Activated CD8-positive, alpha-beta T cell treated with anti-CD3 and anti-CD28 coated beads for 36 hours (primary cell): ENCODE measurements at regions not wholly inside any gene's neighbourhood (a gene's known extent, or its start where the extent isn't known, plus 50 kb on each side); places are given as distances from the start of the nearest gene placed in this dataset.

Experiments used
- ATAC-seq: fragments of 200-7000 bp; cut with Tn5 transposase; one replicate; pipeline ENCODE4 v1.10.0; 2021; ENCODE audit warnings: mild to moderate bottlenecking, moderate library complexity
- CTCF ChIA-PET: fragments of 350-600 bp; sonication (Branson Sonifier 250); formaldehyde crosslinking; loops from one replicate; lab custom pipeline; 2021; ENCODE audit warnings: antibody characterized with exemption; lab: Charles Lee
- POLR2A ChIA-PET: fragments of 350-600 bp; sonication (Branson Sonifier 250); formaldehyde crosslinking; loops from one replicate; lab custom pipeline; 2021; ENCODE audit warnings: antibody characterized with exemption; lab: Charles Lee
- DNase-seq: peaks from one replicate; pipeline ENCODE4 v3.0.0-alpha.2; 2020
- H3K27ac Mint-ChIP-seq: one replicate; pipeline ENCODE4 v1.8.0; 2021; ENCODE audit warnings: mild to moderate bottlenecking, mixed read lengths
- H3K27me3 Mint-ChIP-seq: one replicate; pipeline ENCODE4 v1.8.0; 2021; ENCODE audit warnings: mixed read lengths
- H3K36me3 Mint-ChIP-seq: one replicate; pipeline ENCODE4 v1.8.0; 2021; ENCODE audit warnings: low read depth, mixed read lengths
- H3K4me1 Mint-ChIP-seq: one replicate; pipeline ENCODE4 v1.8.0; 2021; ENCODE audit warnings: low read depth, mixed read lengths
- H3K4me3 Mint-ChIP-seq: one replicate; pipeline ENCODE4 v1.8.0; 2021; ENCODE audit warnings: mild to moderate bottlenecking, moderate library complexity, mixed read lengths
- H3K9me3 Mint-ChIP-seq: one replicate; pipeline ENCODE4 v1.8.0; 2021; ENCODE audit warnings: mixed read lengths
- CTCF ChIP-seq: fragments of 200-600 bp; IDR thresholded peaks from one replicate; pipeline ENCODE4 v1.8.0; 2022; ENCODE audit warnings: antibody characterized with exemption, mild to moderate bottlenecking
- intact Hi-C: fragments of 100-400 bp; cut with micrococcal nuclease; formaldehyde crosslinking; loops from one replicate; pipeline ENCODE4 v1.10.0; 2022

- POLR2A ChIA-PET: no interaction called here
- CTCF ChIA-PET: no interaction called here
- no peak for TF ChIP-seq CTCF
- Mint-ChIP-seq H3K4me1 (no peaks in the 10 kb centered on the region), H3K36me3 (no peaks in the 10 kb centered on the region), H3K27ac (no peak overlapping the region), H3K9me3 (peaks cover 4% of the 10 kb centered on the region), H3K4me3 (no peak overlapping the region), H3K27me3 (no peaks in the 10 kb centered on the region)
- intact Hi-C loops: no loop called here
- no peak for DNase-seq
- no peak for ATAC-seq
Measured at GRCh38 chr16:59510008-59510424, 775.9 kb upstream of the GOT2 start.

GRCh38 chr16:59500601-59501000, 766.5 kb upstream of the GOT2 start:
- peaks cover 1% of the 10 kb centered on the region for H3K9me3 Mint-ChIP-seq
- ChIA-PET CTCF (no interaction called here), POLR2A (no interaction called here)
- no peaks in the 10 kb centered on the region for H3K4me1 Mint-ChIP-seq
- no peak overlapping the region for H3K4me3 Mint-ChIP-seq
- H3K27ac Mint-ChIP-seq: no peak overlapping the region
- no peak for TF ChIP-seq CTCF
- DNase-seq (no peak), ATAC-seq (no peak)
- intact Hi-C loops: no loop called here
- no peaks in the 10 kb centered on the region for H3K36me3 Mint-ChIP-seq
- peaks cover 2% of the 10 kb centered on the region for H3K27me3 Mint-ChIP-seq

GRCh38 chr16:59487067-59487466, 753.0 kb upstream of the GOT2 start:
- ChIA-PET CTCF (no interaction called here), POLR2A (no interaction called here)
- no peak for TF ChIP-seq CTCF
- Mint-ChIP-seq H3K4me3 (no peak overlapping the region), H3K27ac (no peak overlapping the region), H3K4me1 (no peaks in the 10 kb centered on the region), H3K27me3 (no peaks in the 10 kb centered on the region), H3K36me3 (no peaks in the 10 kb centered on the region), H3K9me3 (peaks cover 4% of the 10 kb centered on the region)
- DNase-seq (no peak), ATAC-seq (no peak)
- intact Hi-C loops: no loop called here

GRCh38 chr16:59484833-59485516, 750.9 kb upstream of the GOT2 start:
- no peak for TF ChIP-seq CTCF
- Mint-ChIP-seq H3K36me3 (no peaks in the 10 kb centered on the region), H3K27ac (no peak overlapping the region), H3K27me3 (no peaks in the 10 kb centered on the region), H3K4me1 (no peaks in the 10 kb centered on the region), H3K9me3 (peaks cover 3% of the 10 kb centered on the region), H3K4me3 (no peak overlapping the region)
- ATAC-seq (no peak), DNase-seq (no peak)
- ChIA-PET POLR2A (no interaction called here), CTCF (no interaction called here)
- intact Hi-C loops: no loop called here

GRCh38 chr16:59478838-59479237, 744.7 kb upstream of the GOT2 start:
- POLR2A ChIA-PET: no interaction called here
- Mint-ChIP-seq H3K4me3 (no peak overlapping the region), H3K36me3 (no peaks in the 10 kb centered on the region)

More at GRCh38 chr16:59478838-59479237, 744.7 kb upstream of the GOT2 start:
- no peak for TF ChIP-seq CTCF
- ATAC-seq (no peak), DNase-seq (no peak)
- intact Hi-C loops: no loop called here
- CTCF ChIA-PET: no interaction called here
- Mint-ChIP-seq H3K4me1 (no peaks in the 10 kb centered on the region), H3K27me3 (no peaks in the 10 kb centered on the region), H3K9me3 (peaks cover 4% of the 10 kb centered on the region), H3K27ac (no peak overlapping the region)
